Ramos (cell line): ENCODE measurements at regions not wholly inside any gene's neighbourhood (a gene's known extent, or its start where the extent isn't known, plus 50 kb on each side); places are given as distances from the start of the nearest gene placed in this dataset.
"Not testable (repeated sequence)": the region's sequence is repeated elsewhere in the genome, so short reads cannot be mapped to it uniquely, and the experiment has no call there.

Experiments
- in situ Hi-C: fragments of 300-500 bp; cut with MboI; formaldehyde crosslinking; loops from one replicate; pipeline ENCODE4 v1.14.3; 2022; ENCODE audit warnings: low sequenced_read_pairs; ENCODE audit not compliant: unreplicated experiment

GRCh38 chr4:125572601-125573000 lies 257.8 kb downstream of the FAT4 start:
- in situ Hi-C loops, result no loop called here

GRCh38 chr4:125573368-125573767 lies 258.6 kb downstream of the FAT4 start:
- in situ Hi-C loops, result no loop called here

DNA sequence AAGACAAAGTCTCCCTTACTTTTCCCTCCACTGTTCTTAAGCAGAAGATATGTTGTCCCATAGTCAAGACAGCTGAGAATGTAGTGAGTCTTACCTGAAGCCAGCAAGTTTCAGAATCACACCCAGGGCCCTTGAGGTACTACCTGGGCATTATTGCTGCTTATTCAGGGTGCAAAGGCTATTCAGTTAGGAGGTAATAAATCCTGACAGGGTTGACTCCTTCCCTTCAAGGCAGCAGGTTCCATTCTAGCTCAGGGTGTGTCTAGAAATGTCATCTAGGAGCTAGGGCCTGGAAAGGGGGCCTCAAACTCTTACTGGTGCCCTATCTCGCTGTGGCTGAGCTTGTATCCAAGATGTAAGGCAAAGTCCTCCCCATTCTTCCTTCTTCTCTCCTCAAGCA lies 259.0 kb downstream of the FAT4 start:
- in situ Hi-C loops, result no loop called here

GRCh38 chr4:125582302-125582701 lies 267.5 kb downstream of the FAT4 start:
- in situ Hi-C loops, result no loop called here

DNA sequence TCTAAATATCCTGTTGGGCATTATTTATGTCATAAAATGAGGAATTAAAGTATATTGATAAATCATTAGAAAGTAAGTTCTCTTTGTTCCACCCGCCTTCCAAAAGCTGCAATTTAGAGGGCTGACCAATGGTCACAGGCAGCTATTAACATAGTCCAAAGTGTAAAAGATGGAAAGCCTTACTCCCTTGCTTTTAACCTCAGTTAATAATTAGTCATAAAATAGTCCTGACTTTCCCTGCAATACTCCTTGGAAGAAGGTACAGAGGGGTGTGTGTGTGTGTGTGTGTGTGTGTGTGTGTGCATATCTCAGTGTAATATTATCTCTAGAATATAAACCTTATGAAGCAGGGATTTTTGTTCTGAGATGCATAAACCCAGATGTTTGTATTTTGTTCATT lies 275.4 kb downstream of the FAT4 start:
- in situ Hi-C loops, result no loop called here

DNA sequence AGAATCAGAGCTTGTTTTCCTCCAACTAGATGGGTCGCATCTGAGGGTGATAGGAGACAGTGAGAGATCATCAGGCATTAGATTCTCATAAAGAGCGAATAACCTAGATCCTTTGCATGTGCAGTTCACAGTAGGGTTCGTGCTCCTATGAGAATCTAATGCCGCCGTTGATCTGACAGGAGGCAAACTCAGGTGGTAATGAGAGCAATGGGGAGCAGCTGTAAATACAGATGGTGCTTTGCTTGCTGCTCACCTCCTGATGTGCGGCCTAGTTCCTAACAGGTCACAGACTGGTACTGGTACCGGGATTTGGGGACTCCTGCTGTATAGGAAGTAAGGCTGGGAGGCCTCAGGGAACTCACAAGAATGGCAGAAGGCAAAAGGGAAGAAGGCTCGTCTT lies 276.5 kb downstream of the FAT4 start:
- in situ Hi-C loops, result no loop called here

DNA sequence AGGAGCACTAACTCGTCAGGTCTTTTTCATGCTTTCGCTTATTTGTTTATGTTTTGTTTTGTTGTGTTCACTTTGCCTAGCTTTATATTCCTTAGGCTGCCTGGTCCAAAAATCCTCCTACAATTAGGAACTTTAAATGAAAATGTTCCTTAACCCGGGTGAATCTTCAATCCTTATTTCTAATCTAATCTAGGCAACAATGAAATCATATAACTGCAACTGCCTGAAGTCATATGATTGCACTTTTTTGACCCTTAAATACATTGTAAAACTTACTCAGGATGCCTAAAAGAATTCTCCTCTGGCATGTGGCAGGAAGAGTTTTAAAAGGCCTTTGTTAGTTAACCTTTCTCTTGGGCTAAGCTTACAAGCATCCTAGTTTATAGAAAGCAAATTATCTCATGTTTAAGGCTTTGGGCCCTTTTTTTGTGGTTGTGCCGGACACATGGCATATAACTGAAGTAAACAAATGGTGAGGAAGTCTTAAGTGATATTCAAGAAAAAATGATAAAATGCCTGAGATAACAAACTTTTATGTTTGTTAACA lies 279.4 kb downstream of the FAT4 start:
- in situ Hi-C loops, result no loop called here

DNA sequence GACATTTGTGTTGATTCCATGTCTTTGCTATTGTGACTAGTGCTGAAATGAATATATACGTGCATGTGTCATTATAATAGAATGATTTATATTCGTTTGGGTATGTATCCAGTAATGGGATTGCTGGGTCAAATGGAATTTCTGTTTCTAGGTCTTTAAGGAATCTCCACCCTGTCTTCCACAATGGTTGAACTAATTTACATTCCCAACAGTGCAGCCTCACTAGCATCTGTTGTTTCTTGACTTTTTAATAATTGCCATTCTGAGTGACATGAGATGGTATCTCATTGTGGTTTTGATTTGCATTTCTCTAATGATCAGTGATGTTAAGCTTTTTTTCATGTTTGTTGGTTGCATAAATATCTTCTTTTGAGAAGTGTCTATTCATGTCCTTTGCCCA lies 291.2 kb downstream of the FAT4 start:
- in situ Hi-C loops, result not testable (repeated sequence)

- in situ Hi-C loops, result no loop called here
Observed at GRCh38 chr4:125620066-125620860, 305.5 kb downstream of the FAT4 start.

- in situ Hi-C loops, result no loop called here
Observed at GRCh38 chr4:125624951-125625350, 310.2 kb downstream of the FAT4 start.

- in situ Hi-C loops, result no loop called here
Observed at GRCh38 chr4:125626946-125627345, 312.2 kb downstream of the FAT4 start.

DNA sequence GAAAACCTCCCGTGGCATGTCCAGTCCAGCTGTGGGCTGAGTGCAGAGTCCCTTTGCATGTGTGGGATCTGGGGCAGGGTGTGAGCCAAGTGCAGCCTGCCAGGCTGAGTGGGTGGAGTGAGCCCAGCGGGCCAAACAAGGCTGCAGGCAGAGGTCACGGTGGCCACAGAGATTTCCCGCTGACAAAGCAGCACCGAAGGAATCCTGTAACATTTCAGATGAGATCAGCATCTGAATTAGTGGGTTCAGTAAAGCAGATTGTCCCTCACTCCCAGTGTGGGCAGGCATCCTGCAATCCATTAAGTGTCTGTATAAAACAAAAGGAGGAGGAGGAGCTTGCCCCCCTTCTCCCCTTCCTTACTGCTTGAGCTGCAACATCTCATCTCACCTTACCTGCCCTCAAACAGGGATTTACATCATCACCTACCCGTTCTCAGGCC lies 324.4 kb downstream of the FAT4 start:
- in situ Hi-C loops, result no loop called here

DNA sequence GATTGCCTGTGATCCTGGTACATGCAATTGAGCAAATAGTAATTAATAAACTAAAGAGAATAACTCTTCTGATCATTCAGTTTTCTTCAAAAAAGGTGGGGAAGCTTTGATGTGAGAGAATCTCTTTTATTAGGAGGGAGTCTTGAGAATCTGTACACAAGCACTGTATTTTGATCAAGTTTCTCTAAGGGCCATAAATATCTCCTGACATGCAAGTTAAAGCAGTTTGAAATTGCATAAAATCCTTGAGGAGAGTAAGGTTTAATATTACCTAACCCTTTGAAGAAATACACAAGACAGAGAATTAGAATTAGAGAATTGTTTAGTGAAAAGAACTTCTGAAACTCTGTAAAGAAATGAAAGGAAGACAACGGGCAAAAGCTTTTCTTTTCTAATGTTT lies 326.9 kb downstream of the FAT4 start:
- in situ Hi-C loops, result no loop called here

- in situ Hi-C loops, result no loop called here
Observed at GRCh38 chr4:125642645-125643044, 327.9 kb downstream of the FAT4 start.

DNA sequence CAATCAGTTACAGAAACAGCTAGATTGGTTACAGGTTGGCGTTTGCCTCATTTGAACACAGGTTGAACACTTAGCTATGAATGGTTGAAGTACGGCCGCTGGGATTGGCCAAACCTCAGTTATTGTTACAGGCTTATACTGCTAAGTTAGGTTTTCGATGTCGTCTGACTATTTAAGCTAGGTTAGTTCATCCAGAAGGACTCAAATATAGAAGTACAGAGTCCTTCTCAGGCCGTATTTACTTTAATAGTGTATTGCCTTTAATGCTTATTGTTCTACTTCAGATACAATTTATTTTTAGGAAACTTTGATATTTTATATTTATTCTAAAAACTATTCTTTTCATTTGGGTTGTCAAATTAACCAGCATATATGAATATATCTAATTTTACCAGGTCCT lies 334.7 kb downstream of the FAT4 start:
- in situ Hi-C loops, result no loop called here

- in situ Hi-C loops, result no loop called here
Observed at GRCh38 chr4:125650557-125650956, 335.8 kb downstream of the FAT4 start.

DNA sequence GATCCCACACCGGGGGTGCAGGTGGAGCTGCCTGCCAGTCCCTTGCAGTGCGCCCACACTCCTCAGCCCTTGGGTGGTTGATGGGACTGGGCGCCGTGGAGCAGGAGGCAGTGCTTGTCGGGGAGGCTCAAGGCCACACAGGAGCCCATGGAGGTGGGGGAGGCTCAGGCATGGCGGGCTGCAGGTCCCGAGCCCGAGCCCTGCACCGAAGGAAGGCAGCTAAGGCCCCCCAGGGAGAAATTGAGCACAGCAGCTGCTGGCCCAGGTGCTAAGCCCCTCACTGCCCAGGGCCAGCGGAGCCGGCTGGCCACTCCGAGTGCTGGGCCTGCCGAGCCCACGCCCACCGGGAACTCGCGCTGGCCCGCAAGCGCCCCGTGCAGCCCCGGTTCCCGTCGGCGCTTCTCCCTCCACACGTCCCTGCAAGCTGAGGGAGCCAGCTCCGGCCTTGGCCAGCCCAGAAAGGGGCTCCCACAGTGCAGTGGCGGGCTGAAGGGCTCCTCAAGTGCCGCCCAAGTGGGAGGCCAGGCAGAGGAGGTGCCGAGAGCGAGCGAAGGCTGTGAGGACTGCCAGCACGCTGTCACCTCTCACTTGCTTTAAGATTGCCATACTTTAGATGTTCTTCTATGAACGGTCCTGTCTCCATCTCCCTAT lies 337.1 kb downstream of the FAT4 start:
- in situ Hi-C loops, result not testable (repeated sequence)

GRCh38 chr4:125658773-125659172 lies 344.0 kb downstream of the FAT4 start:
- in situ Hi-C loops, result no loop called here

DNA sequence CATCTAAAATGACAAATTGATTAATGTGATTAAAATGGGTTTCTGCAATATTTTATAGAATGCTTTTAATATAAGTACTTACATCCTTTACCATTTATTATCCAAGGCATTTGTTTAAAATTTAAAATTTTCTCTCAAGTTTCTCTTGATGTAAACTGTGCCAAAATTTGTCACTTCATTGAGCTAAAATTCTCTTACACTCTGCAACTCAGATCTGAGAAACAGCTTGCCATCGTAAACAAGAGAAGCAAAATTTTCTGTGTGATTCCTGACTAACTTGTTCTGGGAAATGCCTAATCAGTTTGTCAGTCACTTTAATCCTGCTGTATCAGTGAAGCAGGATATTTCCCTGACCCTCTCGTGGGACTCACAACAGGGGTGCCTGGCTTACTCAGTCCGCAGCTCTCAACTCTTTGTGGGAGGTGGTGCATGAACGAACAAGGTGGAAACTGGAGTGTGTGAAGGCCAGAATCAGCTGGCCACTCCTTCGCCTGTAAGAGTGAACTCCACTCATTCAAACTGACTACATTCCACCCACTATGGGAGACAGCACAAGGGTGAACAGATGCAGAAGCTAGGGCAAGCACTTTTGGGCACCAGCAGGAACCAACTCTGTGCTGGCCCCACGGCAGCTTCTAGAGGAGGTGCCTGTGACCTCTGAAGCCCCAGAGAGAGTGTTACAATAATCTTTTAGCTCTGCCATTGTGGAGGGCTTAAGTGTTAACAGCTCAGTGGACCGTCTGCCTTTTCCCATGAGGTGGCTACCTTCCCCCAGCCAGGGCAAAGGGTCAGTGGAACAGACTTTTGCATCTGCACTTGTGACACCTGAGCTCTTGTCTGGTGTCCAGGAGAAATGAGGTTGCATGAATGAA lies 349.4 kb downstream of the FAT4 start:
- in situ Hi-C loops, result no loop called here

- in situ Hi-C loops, result no loop called here
Observed at GRCh38 chr4:125666635-125667034, 351.9 kb downstream of the FAT4 start.

DNA sequence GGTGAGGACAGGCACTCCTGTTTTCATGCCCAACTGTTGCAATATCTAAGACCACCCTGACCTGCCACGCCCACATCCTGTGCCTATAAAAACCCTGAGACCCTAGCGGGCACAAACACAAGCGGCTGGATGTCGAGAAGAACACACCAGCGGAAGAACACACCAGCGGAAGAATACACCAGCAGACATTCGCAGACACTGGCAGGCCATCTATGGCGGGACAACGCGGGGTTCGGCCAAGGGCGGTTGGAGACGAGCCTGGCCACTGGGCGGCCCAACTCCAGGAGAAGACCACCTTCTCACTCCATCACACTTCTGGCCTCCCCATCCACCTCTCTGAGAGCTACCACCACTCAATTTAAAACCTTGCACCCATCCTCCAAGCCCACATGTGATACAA lies 361.4 kb downstream of the FAT4 start:
- in situ Hi-C loops, result no loop called here
